NCI-H2171 (cell line): ENCODE measurements at regions not wholly inside any gene's neighbourhood (a gene's known extent, or its start where the extent isn't known, plus 50 kb on each side); places are given as distances from the start of the nearest gene placed in this dataset.
A peak's percentile ranks its signal among the peaks of the same experiment; 100 is the strongest.

ENCODE experiments used
- DNase-seq: peaks from one replicate; lab custom pipeline; 2025; lab: John Stamatoyannopoulos, UW

GRCh38 chr4:38563707-38564495, 100.1 kb upstream of the KLF3 start:
- peak; percentile 26 for DNase-seq

GRCh38 chr4:38565271-38566199, 98.5 kb upstream of the KLF3 start:
- peak; percentile 1 for DNase-seq

GRCh38 chr4:38566806-38567398, 97.1 kb upstream of the KLF3 start:
- DNase-seq: no peak

GRCh38 chr4:38567457-38567856, 96.5 kb upstream of the KLF3 start:
- no peak for DNase-seq

- no peak for DNase-seq
Measured at GRCh38 chr4:38568768-38569167, 95.2 kb upstream of the KLF3 start.

GRCh38 chr4:38570647-38571276, 93.2 kb upstream of the KLF3 start:
- DNase-seq: no peak

GRCh38 chr4:38572793-38573192, 91.2 kb upstream of the KLF3 start:
- DNase-seq: no peak

GRCh38 chr4:38574559-38575333, 89.3 kb upstream of the KLF3 start:
- peak; percentile 54 for DNase-seq

GRCh38 chr4:38576767-38577166, 87.2 kb upstream of the KLF3 start:
- no peak for DNase-seq

GRCh38 chr4:38577462-38577861, 86.5 kb upstream of the KLF3 start:
- DNase-seq: no peak

- DNase-seq: no peak
Measured at GRCh38 chr4:38581426-38582106, 82.4 kb upstream of the KLF3 start.

GRCh38 chr4:38582445-38582844, 81.6 kb upstream of the KLF3 start:
- no peak for DNase-seq

GRCh38 chr4:38582889-38583470, 81.0 kb upstream of the KLF3 start:
- no peak for DNase-seq

GRCh38 chr4:38585871-38586270, 78.1 kb upstream of the KLF3 start:
- DNase-seq: no peak

- no peak for DNase-seq
Measured at GRCh38 chr4:38587106-38587505, 76.9 kb upstream of the KLF3 start.

- no peak for DNase-seq
Measured at GRCh38 chr4:38590046-38590445, 74.0 kb upstream of the KLF3 start.

- no peak for DNase-seq
Measured at GRCh38 chr4:38591617-38592337, 72.2 kb upstream of the KLF3 start.

GRCh38 chr4:38598489-38598888, 65.5 kb upstream of the KLF3 start:
- DNase-seq: no peak

- no peak for DNase-seq
Measured at GRCh38 chr4:38600575-38600974, 63.4 kb upstream of the KLF3 start.
